ENCODE measurements at regions not wholly inside any gene's neighbourhood (a gene's known extent, or its start where the extent isn't known, plus 50 kb on each side); places are given as distances from the start of the nearest gene placed in this dataset.

DNA sequence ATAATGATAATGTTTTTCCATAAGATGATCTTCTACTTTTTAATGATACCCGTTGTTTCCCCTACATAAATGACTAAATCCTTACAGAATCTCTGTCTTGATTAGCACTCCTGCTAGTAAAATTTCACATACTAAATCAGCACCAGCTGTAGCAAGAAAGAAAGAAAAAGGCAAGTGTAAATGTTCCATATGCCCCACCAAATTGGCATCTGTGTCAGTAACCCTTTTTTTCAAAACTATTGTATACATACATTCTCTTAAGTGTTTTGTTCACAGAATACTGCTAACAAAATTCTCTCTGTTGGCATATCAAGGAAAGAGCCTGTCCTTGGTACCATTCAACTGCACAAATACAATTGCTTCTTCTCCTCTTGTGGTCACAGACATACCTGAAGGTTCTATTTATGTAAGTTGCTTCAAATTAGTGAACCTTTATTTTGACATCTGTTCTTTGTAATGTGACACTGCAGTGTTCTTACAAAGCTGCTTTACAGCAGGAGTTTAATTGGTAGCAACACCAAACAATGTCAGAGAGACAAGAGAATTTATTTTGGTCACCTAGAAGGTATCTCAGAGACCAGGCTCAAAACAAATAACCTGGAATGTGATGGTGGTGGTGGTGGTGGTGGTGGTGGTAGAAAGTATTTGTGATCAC is 641.9 kb downstream of the ZEB2 start:
- Mint-ChIP-seq H3K27ac (no peak overlapping the region), H3K9me3 (peaks cover 14% of the 10 kb centered on the region), H3K4me3 (no peak overlapping the region), H3K27me3 (ENCODE audit: low read depth) (no peaks in the 10 kb centered on the region), H3K4me1 (peaks cover 7% of the 10 kb centered on the region), H3K36me3 (ENCODE audit: low read depth) (no peaks in the 10 kb centered on the region)
- TF ChIP-seq CTCF (IDR thresholded peaks at IDR 0.05; ENCODE audit: unreplicated experiment in 3 of 3), result no peak

DNA sequence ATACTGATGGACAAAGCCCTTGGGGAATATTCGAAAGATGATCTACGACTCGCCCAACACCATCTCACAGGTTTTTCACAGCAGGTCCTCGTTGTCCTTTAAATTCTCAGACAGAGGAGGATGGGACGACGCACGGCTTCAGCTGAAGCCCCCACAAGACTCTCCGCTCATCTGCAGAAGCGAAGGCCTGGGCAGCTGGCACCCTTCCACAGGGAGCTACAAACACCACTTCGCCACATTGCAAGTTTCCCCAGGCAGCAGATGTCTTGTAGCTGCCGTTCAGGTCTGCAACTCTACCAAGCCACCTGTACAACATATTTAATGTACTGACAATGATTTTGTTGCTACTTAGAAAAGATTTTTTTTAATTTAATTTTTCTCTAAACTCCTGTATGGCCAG is 642.9 kb downstream of the ZEB2 start:
- no peak for TF ChIP-seq CTCF (IDR thresholded peaks at IDR 0.05; ENCODE audit: unreplicated experiment in 3 of 3)
- H3K4me3 Mint-ChIP-seq, result no peak overlapping the region
- peaks cover 14% of the 10 kb centered on the region for H3K9me3 Mint-ChIP-seq
- no peaks in the 10 kb centered on the region for H3K36me3 Mint-ChIP-seq (ENCODE audit: low read depth)
- H3K4me1 Mint-ChIP-seq, result peaks cover 7% of the 10 kb centered on the region
- H3K27me3 Mint-ChIP-seq (ENCODE audit: low read depth), result no peaks in the 10 kb centered on the region
- no peak overlapping the region for H3K27ac Mint-ChIP-seq

DNA sequence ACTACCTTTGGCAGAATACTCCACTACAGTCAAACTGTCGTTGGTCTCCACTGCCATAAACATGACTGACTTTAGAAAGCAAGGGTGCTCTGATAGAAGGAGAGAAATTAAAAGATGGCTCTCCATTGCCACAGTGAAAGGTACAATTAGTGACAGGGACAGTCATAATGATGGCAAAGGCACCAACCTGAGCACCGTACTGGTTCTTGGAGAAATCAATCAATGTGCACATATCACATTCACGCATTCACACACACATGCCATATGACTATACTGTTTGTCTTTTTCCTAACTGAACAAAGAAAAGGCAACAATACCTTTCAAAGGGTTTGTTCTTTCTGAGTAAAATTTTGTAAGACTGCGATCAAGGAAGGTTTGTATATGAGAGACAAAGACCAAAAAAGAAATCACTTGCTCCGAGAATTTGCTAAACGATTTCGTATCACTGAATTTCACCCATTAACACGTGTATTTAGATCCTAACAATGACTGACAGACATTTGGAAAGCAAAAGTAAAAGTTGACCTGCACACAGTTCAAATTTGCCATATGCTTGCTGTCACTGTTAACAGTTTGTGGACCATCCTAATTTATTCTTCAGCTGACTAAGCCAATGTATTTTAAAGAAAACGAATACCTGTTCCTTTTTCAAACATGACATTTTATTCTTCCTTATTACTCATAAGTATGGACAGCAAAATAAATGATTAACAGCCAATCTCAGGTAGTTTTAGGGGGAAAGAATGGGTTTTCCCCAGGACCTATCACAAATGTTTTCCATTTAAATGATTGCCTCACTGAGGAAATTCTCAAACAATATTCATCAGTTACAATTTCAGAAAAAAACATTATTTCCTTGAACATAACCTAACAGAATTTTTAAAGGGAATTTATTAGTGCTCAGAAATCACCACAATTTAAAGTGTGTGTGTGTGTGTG is 644.4 kb downstream of the ZEB2 start:
- peaks cover 7% of the 10 kb centered on the region for H3K4me1 Mint-ChIP-seq
- H3K27me3 Mint-ChIP-seq (ENCODE audit: low read depth), result no peaks in the 10 kb centered on the region
- H3K9me3 Mint-ChIP-seq, result peaks cover 23% of the 10 kb centered on the region
- no peak overlapping the region for H3K27ac Mint-ChIP-seq
- H3K4me3 Mint-ChIP-seq, result no peak overlapping the region
- TF ChIP-seq CTCF (IDR thresholded peaks at IDR 0.05; ENCODE audit: unreplicated experiment in 3 of 3), result no peak
- H3K36me3 Mint-ChIP-seq (ENCODE audit: low read depth), result no peaks in the 10 kb centered on the region

GRCh38 chr2:143873886-143874285 is 646.0 kb downstream of the ZEB2 start:
- Mint-ChIP-seq H3K36me3 (ENCODE audit: low read depth) (no peaks in the 10 kb centered on the region), H3K4me1 (peaks cover 7% of the 10 kb centered on the region), H3K9me3 (peaks cover 33% of the 10 kb centered on the region), H3K4me3 (no peak overlapping the region), H3K27me3 (ENCODE audit: low read depth) (no peaks in the 10 kb centered on the region), H3K27ac (no peak overlapping the region)
- no peak for TF ChIP-seq CTCF (IDR thresholded peaks at IDR 0.05; ENCODE audit: unreplicated experiment in 3 of 3)

- Mint-ChIP-seq H3K27ac (no peak overlapping the region), H3K9me3 (peaks cover 45% of the 10 kb centered on the region), H3K4me1 (no peaks in the 10 kb centered on the region), H3K4me3 (no peak overlapping the region), H3K27me3 (ENCODE audit: low read depth) (no peaks in the 10 kb centered on the region), H3K36me3 (ENCODE audit: low read depth) (no peaks in the 10 kb centered on the region)
- no peak for TF ChIP-seq CTCF (IDR thresholded peaks at IDR 0.05; ENCODE audit: unreplicated experiment in 3 of 3)
These were observed 649.2 kb downstream of the ZEB2 start for GRCh38 chr2:143870696-143871095.
